Omental fat pad (tissue), 3 donors: ENCODE measurements at regions not wholly inside any gene's neighbourhood (a gene's known extent, or its start where the extent isn't known, plus 50 kb on each side); places are given as distances from the start of the nearest gene placed in this dataset.

Experiments used
- ATAC-seq: fragments of 150-250 bp; one replicate; pipeline ENCODE4 v1.9.1; 2016; ENCODE audit warnings: mild to moderate bottlenecking, moderate library complexity; ENCODE audit not compliant: low FRiP score
- DNase-seq: peaks from one replicate; pipeline ENCODE4 v3.0.0-alpha.2; 2019; ENCODE audit warnings: low spot score
- TF ChIP-seq, protein P1 (sequence below), 3 donors: fragments of 450-650 bp; IDR thresholded peaks; one replicate each; pipeline ENCODE4 v1.5.1; 2016 to 2017; ENCODE audit warnings: antibody characterized with exemption in 3 of 3, mild to moderate bottlenecking in 3 of 3, moderate library complexity in 2 of 3

DNA sequence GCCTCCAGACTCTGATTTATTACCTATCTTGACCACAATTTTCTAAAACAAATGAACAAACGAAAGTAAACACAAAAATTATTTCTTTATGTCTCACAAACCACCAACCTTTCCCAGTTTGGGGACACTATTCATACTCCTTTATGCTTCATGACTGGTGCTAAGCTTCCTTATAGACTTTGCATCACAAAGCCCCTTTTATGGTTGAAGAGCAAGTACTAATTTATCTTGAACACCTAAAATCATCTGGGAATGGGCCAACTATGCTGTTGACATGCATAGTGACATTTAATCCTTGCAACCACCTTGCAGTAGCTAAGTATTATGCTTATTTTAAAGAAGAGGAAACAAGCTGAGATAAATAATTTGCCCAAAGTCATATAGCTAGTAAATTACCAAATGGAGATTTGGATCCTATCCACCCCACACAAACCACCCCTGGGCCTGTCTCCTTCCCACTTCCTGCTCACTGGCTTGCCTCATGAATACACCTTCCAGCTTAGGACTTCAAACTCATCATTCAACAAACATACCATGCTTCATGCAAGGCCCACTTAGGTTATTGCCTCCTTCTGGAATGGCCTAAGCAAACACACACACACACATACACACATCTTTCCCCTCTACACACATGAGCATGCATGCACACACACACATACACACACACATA, 192.2 kb downstream of the PLPP3 start:
- ATAC-seq (no peak), DNase-seq (no peak)
- TF ChIP-seq, protein P1, sequence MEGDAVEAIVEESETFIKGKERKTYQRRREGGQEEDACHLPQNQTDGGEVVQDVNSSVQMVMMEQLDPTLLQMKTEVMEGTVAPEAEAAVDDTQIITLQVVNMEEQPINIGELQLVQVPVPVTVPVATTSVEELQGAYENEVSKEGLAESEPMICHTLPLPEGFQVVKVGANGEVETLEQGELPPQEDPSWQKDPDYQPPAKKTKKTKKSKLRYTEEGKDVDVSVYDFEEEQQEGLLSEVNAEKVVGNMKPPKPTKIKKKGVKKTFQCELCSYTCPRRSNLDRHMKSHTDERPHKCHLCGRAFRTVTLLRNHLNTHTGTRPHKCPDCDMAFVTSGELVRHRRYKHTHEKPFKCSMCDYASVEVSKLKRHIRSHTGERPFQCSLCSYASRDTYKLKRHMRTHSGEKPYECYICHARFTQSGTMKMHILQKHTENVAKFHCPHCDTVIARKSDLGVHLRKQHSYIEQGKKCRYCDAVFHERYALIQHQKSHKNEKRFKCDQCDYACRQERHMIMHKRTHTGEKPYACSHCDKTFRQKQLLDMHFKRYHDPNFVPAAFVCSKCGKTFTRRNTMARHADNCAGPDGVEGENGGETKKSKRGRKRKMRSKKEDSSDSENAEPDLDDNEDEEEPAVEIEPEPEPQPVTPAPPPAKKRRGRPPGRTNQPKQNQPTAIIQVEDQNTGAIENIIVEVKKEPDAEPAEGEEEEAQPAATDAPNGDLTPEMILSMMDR (IDR thresholded peaks at IDR 0.05): no peak

DNA sequence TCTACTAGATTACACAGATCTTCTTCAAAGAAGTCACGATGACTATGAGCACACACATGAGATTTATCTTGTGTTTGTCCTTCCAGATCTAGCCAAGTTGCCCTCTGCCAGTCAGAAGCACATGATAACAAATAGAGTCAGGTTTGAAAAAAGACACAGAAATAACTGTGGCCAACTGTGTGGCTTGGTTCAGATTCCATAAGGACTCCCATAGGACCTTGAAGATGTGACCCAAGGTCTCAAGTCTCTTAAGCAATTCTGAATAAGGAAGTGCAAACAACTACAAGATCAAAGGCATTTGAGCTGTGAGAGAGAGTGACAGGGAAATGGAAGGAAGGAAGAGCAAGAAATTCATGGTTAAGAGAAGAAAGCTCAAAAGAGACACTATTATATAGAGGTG, 194.0 kb downstream of the PLPP3 start:
- no peak for ATAC-seq
- no peak for DNase-seq
- TF ChIP-seq, protein P1 (IDR thresholded peaks at IDR 0.05): no peak

- TF ChIP-seq, protein P1 (IDR thresholded peaks at IDR 0.05): no peak
- DNase-seq: no peak
- ATAC-seq: no peak
Measured at GRCh38 chr1:56382929-56383328, 196.4 kb downstream of the PLPP3 start.

- TF ChIP-seq, protein P1 (IDR thresholded peaks at IDR 0.05): no peak
- no peak for ATAC-seq
- no peak for DNase-seq
Measured at GRCh38 chr1:56380531-56380930, 198.8 kb downstream of the PLPP3 start.

DNA sequence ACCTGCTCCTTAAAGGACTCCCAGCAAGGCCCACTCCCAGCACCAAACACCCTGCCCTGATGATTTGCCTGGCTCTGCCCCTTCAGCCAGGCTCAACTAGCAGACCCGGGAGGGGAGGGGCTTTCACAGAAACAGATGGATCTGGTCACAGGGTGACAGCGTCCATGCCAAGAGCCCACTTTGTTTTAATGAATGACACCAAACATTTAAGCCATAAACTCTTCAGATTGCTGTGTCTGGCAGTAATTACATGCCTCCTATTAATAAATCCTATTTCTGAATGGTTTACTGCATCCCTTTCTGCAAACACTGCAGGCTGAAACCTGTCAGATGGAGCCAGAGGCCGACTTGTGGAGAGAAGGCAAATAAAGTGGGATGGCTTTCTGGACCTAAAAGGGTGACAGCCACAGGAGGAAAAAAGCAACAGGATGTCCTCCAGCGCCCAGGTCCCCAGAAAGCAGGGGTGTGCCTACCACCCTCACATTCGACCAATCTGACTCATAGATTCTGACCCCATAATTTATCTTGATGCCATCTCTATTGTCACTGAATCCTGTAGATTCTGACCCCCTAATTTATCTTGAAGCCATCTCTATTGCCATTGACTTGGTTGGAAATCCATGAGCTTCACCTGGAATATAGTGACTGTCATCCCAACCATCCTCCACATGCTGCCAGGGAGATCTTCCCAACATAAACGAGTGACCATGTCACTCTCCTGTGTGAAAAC, 200.9 kb downstream of the PLPP3 start:
- TF ChIP-seq, protein P1 (IDR thresholded peaks at IDR 0.05): no peak
- no peak for DNase-seq
- no peak for ATAC-seq

DNA sequence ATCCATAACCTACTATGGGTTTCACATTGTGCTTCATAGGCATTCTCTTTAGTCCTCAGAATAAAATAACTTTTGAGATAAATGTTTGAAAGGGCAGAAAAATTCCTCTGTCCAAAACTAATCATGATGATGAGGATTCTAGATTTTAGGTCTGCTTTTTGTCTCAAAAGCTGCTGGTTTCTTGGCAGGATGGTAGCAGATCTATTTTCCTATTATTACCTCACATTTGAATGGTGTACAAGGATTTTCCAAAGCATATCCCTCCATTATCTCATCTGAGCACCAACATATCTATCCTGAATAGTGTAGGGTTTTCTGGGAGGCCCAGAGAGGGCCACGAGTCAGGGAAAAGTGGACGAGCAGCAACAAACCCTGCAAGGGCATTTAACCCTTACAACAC, 201.9 kb downstream of the PLPP3 start:
- DNase-seq (no peak), ATAC-seq (no peak)

More for the DNA sequence above, 201.9 kb downstream of the PLPP3 start:
- TF ChIP-seq, protein P1 (IDR thresholded peaks at IDR 0.05): no peak
